K562 (cell line): ENCODE measurements at regions not wholly inside any gene's neighbourhood (a gene's known extent, or its start where the extent isn't known, plus 50 kb on each side); places are given as distances from the start of the nearest gene placed in this dataset.

ENCODE experiments used
- ATAC-seq: fragments of 200-7000 bp; cut with Tn5 transposase; 3 replicates; pipeline ENCODE4 v1.9.1; 2020; ENCODE audit warnings: moderate library complexity
- BruUV-seq: library from RNA; stranded (reverse); fragments of 400-500 nt; replicated peaks from 2 replicates; lab custom pipeline; 2021; lab: Mats Ljungman, UMichigan
- CTCF ChIA-PET: fragments of 300-600 bp; formaldehyde crosslinking; extraction: SDS; loops from one replicate; lab custom pipeline; 2021; ENCODE audit warnings: low intra/inter-chr PET ratio; lab: Yijun Ruan, JAX
- POLR2A ChIA-PET: fragments of 300-600, 350-650 bp; sonication (Branson Sonifier 250); formaldehyde crosslinking; extraction: SDS; loops from one replicate; lab custom pipeline; 2021; ENCODE audit warnings: antibody characterized with exemption, inconsistent platforms; lab: Yijun Ruan, JAX
- DNase-seq, 4 experiments: peaks; one replicate each; pipeline versions ENCODE4 v3.0.0 to v3.0.0-alpha.2; 2011 to 2018; ENCODE audit warnings: low spot score in 3 of 4, mixed read lengths in 3 of 4; ENCODE audit errors: extremely low read depth in 1 of 4
- FAIRE-seq: peaks from 2 replicates; lab custom pipeline; 2011; peaks lifted over from hg19 to GRCh38; lab: Jason Lieb, UNC
- H2AFZ ChIP-seq: 2 replicates; pipeline ENCODE4 v1.6.0; 2011; ENCODE audit warnings: low read depth, low read length, control low read depth, inconsistent platforms
- H3K27ac ChIP-seq: fragments of 200-600 bp; 3 replicates; pipeline ENCODE4 v1.8.0; 2011; ENCODE audit warnings: low read depth, mild to moderate bottlenecking, control low read depth, inconsistent platforms, low read length, moderate library complexity, mixed read lengths; ENCODE audit errors: extremely low read depth
- H3K27me3 ChIP-seq, 2 experiments: fragments of 300-600 bp in 1 of 2; 2 replicates in 1 of 2; 3 replicates in 1 of 2; pipeline versions ENCODE4 v1.6.0 to v1.8.0; 2011; ENCODE audit warnings: inconsistent platforms in 2 of 2, low read length in 2 of 2, mild to moderate bottlenecking in 1 of 2, mixed read lengths in 1 of 2, moderate library complexity in 1 of 2; ENCODE audit not compliant: control insufficient read depth in 2 of 2, insufficient read depth in 2 of 2
- H3K36me3 ChIP-seq: fragments of 300-600 bp; 3 replicates; pipeline ENCODE4 v1.8.0; 2011; ENCODE audit warnings: mild to moderate bottlenecking, low read length, inconsistent platforms; ENCODE audit not compliant: control insufficient read depth, insufficient read depth
- H3K4me1 ChIP-seq, 2 experiments: fragments of 200-600 bp in 1 of 2; replicated peaks in 1 of 2; 2 replicates in 1 of 2; 3 replicates in 1 of 2; pipeline versions ENCODE4 v1.5.1 to v1.8.0; 2011; ENCODE audit warnings: inconsistent platforms in 2 of 2, low read length in 2 of 2, mild to moderate bottlenecking in 1 of 2, mixed read lengths in 1 of 2, moderate library complexity in 1 of 2; ENCODE audit not compliant: control insufficient read depth in 2 of 2, insufficient read depth in 2 of 2
- H3K4me2 ChIP-seq: 2 replicates; pipeline ENCODE4 v1.6.1; 2011; ENCODE audit warnings: low read length, control low read depth, inconsistent platforms, mixed read lengths; ENCODE audit not compliant: insufficient read depth
- H3K4me3 ChIP-seq: fragments of 200-600 bp; sonication (generic), shearing (Covaris generic); 2 replicates; pipeline ENCODE4 v1.5.1; 2016; ENCODE audit warnings: control low read depth, inconsistent platforms
- H3K79me2 ChIP-seq: fragments of 200-600 bp; 3 replicates; pipeline ENCODE4 v1.8.0; 2011; ENCODE audit warnings: low read length, inconsistent platforms; ENCODE audit not compliant: control insufficient read depth, insufficient read depth
- H3K9ac ChIP-seq, 2 experiments: 2 replicates each; pipeline versions ENCODE4 v1.6.0 to v1.6.1; 2011; ENCODE audit warnings: low read depth in 2 of 2, low read length in 2 of 2, control low read depth in 1 of 2, inconsistent platforms in 1 of 2, mild to moderate bottlenecking in 1 of 2, mixed read lengths in 1 of 2; ENCODE audit not compliant: insufficient read depth in 1 of 2
- H3K9me1 ChIP-seq: one replicate; pipeline ENCODE4 v1.6.0; 2011; ENCODE audit warnings: inconsistent platforms, mild to moderate bottlenecking, low read length, moderate library complexity; ENCODE audit not compliant: control insufficient read depth, insufficient read depth
- H3K9me3 ChIP-seq: replicated peaks from 2 replicates; pipeline ENCODE4 v1.5.1; 2011; ENCODE audit warnings: low read depth, low read length, inconsistent platforms; ENCODE audit not compliant: control insufficient read depth, insufficient read depth
- H4K20me1 ChIP-seq: replicated peaks from 2 replicates; pipeline ENCODE4 v1.6.1; 2011; ENCODE audit warnings: low read length, inconsistent platforms, mixed read lengths; ENCODE audit not compliant: control insufficient read depth, insufficient read depth
- CREB1 ChIP-seq, 2 experiments: sonication (generic) in 1 of 2; formaldehyde crosslinking in 1 of 2; IDR thresholded peaks; 2 replicates each; pipeline versions ENCODE4 v1.6.1 to v1.8.0; 2012 to 2022; ENCODE audit warnings: inconsistent platforms in 1 of 2, mild to moderate bottlenecking in 1 of 2, missing genetic modification reagents in 1 of 2, moderate library complexity in 1 of 2
- FOXJ2 ChIP-seq: fragments of 200-800 bp; sonication (Bioruptor generic); IDR thresholded peaks from 2 replicates; pipeline ENCODE4 v1.6.1; 2016; ENCODE audit warnings: missing genetic modification characterization, missing compliant biosample characterization
- HNRNPK ChIP-seq: fragments of 200-400 bp; formaldehyde crosslinking; IDR thresholded peaks from one replicate; pipeline ENCODE4 v1.6.1; 2018; ENCODE audit warnings: mild to moderate bottlenecking, low read depth, low read length; ENCODE audit not compliant: poor library complexity, severe bottlenecking
- MED1 ChIP-seq: sonication (generic); formaldehyde crosslinking; IDR thresholded peaks from 2 replicates; pipeline ENCODE4 v1.8.1; 2023; ENCODE audit warnings: missing genetic modification reagents, borderline replicate concordance
- MYC ChIP-seq, 2 experiments: fragments of 250-450 bp in 1 of 2; sonication (Bioruptor Pico) in 1 of 2; IDR thresholded peaks; 2 replicates each; pipeline versions ENCODE4 v1.5.1 to v1.6.1; 2012 to 2021; ENCODE audit warnings: low read depth in 2 of 2, borderline replicate concordance in 1 of 2, improper control_type of control experiment in 1 of 2, low read length in 1 of 2, mild to moderate bottlenecking in 1 of 2, moderate library complexity in 1 of 2
- RUNX1 ChIP-seq: sonication (generic); IDR thresholded peaks from 2 replicates; pipeline ENCODE4 v1.6.1; 2016; ENCODE audit warnings: antibody characterized with exemption, low read depth
- SNRNP70 ChIP-seq: fragments of 200-400 bp; formaldehyde crosslinking; optimal IDR thresholded peaks from 2 replicates; pipeline ENCODE3; 2017; ENCODE audit warnings: low read depth, low read length
- SRSF9 ChIP-seq: fragments of 200-400 bp; formaldehyde crosslinking; IDR thresholded peaks from 2 replicates; pipeline ENCODE4 v1.6.1; 2017; ENCODE audit warnings: low read depth, low read length, borderline replicate concordance
- YY1 ChIP-seq, 3 experiments: IDR thresholded peaks; 2 replicates each; pipeline ENCODE4 v1.6.1; 2011; ENCODE audit warnings: low read length in 2 of 3, mild to moderate bottlenecking in 2 of 3, moderate library complexity in 2 of 3, borderline replicate concordance in 1 of 3, control low read depth in 1 of 3, low read depth in 1 of 3; ENCODE audit not compliant: insufficient read depth in 3 of 3, insufficient replicate concordance in 2 of 3, control insufficient read depth in 1 of 3, insufficient read length in 1 of 3; ENCODE audit errors: extremely low read depth in 1 of 3
- ZFP30 ChIP-seq: fragments of 250-450 bp; sonication (Bioruptor Pico); IDR thresholded peaks from 2 replicates; pipeline ENCODE4 v1.8.0; 2022; ENCODE audit warnings: moderate library complexity, mild to moderate bottlenecking, inconsistent platforms, borderline replicate concordance
- ZNF75A ChIP-seq: fragments of 450-650 bp; formaldehyde crosslinking; IDR thresholded peaks from 2 replicates; pipeline ENCODE4 v1.4.0; 2020; ENCODE audit warnings: mild to moderate bottlenecking
- ZSCAN32 ChIP-seq: fragments of 450-650 bp; formaldehyde crosslinking; IDR thresholded peaks from 2 replicates; pipeline ENCODE4 v1.4.0; 2020; ENCODE audit warnings: mild to moderate bottlenecking, moderate library complexity
- WGBS: fragments of 100-300 bp; shearing (Covaris generic); methylation state at CpG from one replicate; pipeline ENCODE4 v1.1.6; 2016; ENCODE audit warnings: low coverage, mixed read lengths; ENCODE audit not compliant: insufficient coverage; ENCODE audit errors: missing lambda C conversion rate; 5-methylcytosine and 5-hydroxymethylcytosine counted together
- in situ Hi-C: fragments of 300-500 bp; cut with MboI; formaldehyde crosslinking; loops from 4 replicates; pipeline ENCODE4 v1.15.0; 2018; ENCODE audit warnings: inconsistent platforms, mixed read lengths
- intact Hi-C: fragments of 100-400 bp; cut with micrococcal nuclease; formaldehyde crosslinking; loops from 2 replicates; pipeline ENCODE4 v1.14.2; 2022

- H3K4me3 ChIP-seq: no peak overlapping the region
- no peak overlapping the region for H2AFZ ChIP-seq
- no peaks in the 10 kb centered on the region for H3K9me3 ChIP-seq
- no peak for DNase-seq
- ATAC-seq: no peak
- no peak overlapping the region for H3K4me2 ChIP-seq
- no peaks in the 10 kb centered on the region for H4K20me1 ChIP-seq
- no peaks in the 10 kb centered on the region for H3K9me1 ChIP-seq
- H3K4me1 ChIP-seq: peaks cover 0 to 8% of the 10 kb centered on the region in 2 experiments; a peak in 4 of 5 replicates
- FAIRE-seq: no peak
- no TSS peak for BruUV-seq
- H3K27ac ChIP-seq: no peak overlapping the region
- no peak overlapping the region for H3K9ac ChIP-seq
- H3K79me2 ChIP-seq: no peaks in the 10 kb centered on the region
- 0% methylated on average over 1 of the region's 1 CpG for WGBS
- TF ChIP-seq MYC (IDR thresholded peaks at IDR 0.05; ENCODE audit: low read depth, low read length): no peak
- TF ChIP-seq MYC (CRISPR knock-in tag; IDR thresholded peaks at IDR 0.05; ENCODE audit: borderline replicate concordance, low read depth): no peak
- no peak for TF ChIP-seq HNRNPK
- TF ChIP-seq SNRNP70: no peak
- TF ChIP-seq RUNX1: no peak
- TF ChIP-seq MED1 (CRISPR knock-in tag): no peak
- no peak for TF ChIP-seq ZSCAN32 (CRISPR knock-in tag)
- TF ChIP-seq ZNF75A (CRISPR knock-in tag): no peak
- TF ChIP-seq SRSF9: no peak
- TF ChIP-seq YY1 (IDR thresholded peaks at IDR 0.05; ENCODE audit: borderline replicate concordance in 1 of 3, control insufficient read depth in 1 of 3, extremely low read depth in 1 of 3, insufficient read depth in 3 of 3, insufficient read length in 1 of 3, insufficient replicate concordance in 2 of 3, low read depth in 1 of 3, low read length in 2 of 3): no peak
- no peak for TF ChIP-seq CREB1 (IDR thresholded peaks at IDR 0.05)
- TF ChIP-seq CREB1 (CRISPR knock-in tag; IDR thresholded peaks at IDR 0.05): no peak
- TF ChIP-seq ZFP30 (CRISPR knock-in tag): no peak
- no peak for TF ChIP-seq FOXJ2 (tag)
- POLR2A ChIA-PET: no interaction called here
- H3K36me3 ChIP-seq: no peaks in the 10 kb centered on the region
- in situ Hi-C loops: no loop called here
- intact Hi-C loops: no loop called here
- CTCF ChIA-PET: no interaction called here
- no peaks in the 10 kb centered on the region for H3K27me3 ChIP-seq
These were observed 123.6 kb upstream of the INTU start for GRCh38 chr4:127509155-127509554.
